Gastrocnemius medialis (tissue), 4 donors: ENCODE measurements at regions not wholly inside any gene's neighbourhood (a gene's known extent, or its start where the extent isn't known, plus 50 kb on each side); places are given as distances from the start of the nearest gene placed in this dataset.

Experiments used
- ATAC-seq, 2 donors: fragments of 150-250 bp; one replicate each; pipeline ENCODE4 v1.9.1; 2016
- DNase-seq, 2 donors: peaks; one replicate each; pipeline ENCODE4 v3.0.0-alpha.2; 2019
- H3K27ac ChIP-seq, 4 donors: fragments of 200-600 bp; sonication (generic); 1 replicate in 1 of 4; 2 replicates in 3 of 4; pipeline ENCODE4 v1.5.1; 2016 to 2018; ENCODE audit warnings: mild to moderate bottlenecking in 2 of 4, moderate library complexity in 1 of 4
- H3K27me3 ChIP-seq, 3 donors: fragments of 200-600 bp; sonication (generic) in 2 of 3; 1 replicate in 1 of 3; 2 replicates in 2 of 3; pipeline versions ENCODE4 v1.5.1 to v1.6.0; 2016 to 2019; ENCODE audit warnings: mild to moderate bottlenecking in 1 of 3, moderate library complexity in 1 of 3
- H3K36me3 ChIP-seq, 2 donors: fragments of 200-600 bp; sonication (generic) in 1 of 2; one replicate each; pipeline ENCODE4 v1.5.1; 2017 to 2018
- H3K4me1 ChIP-seq, 2 donors: fragments of 200-600 bp; sonication (generic) in 1 of 2; one replicate each; pipeline ENCODE4 v1.5.1; 2016 to 2017; ENCODE audit warnings: mild to moderate bottlenecking in 2 of 2
- H3K4me3 ChIP-seq, 4 donors: fragments of 200-600 bp; sonication (generic) in 3 of 4; 1 replicate in 1 of 4; 2 replicates in 3 of 4; pipeline ENCODE4 v1.5.1; 2016 to 2019; ENCODE audit warnings: mild to moderate bottlenecking in 2 of 4
- H3K9me3 ChIP-seq, 3 donors: fragments of 200-600 bp; sonication (generic) in 2 of 3; 1 replicate in 1 of 3; 2 replicates in 2 of 3; pipeline ENCODE4 v1.5.1; 2016 to 2019
- CTCF ChIP-seq, 5 experiments: fragments of 450-650 bp in 3 of 5; fragments of 200-600 bp in 2 of 5; sonication (generic) in 2 of 5; IDR thresholded peaks in 4 of 5; conservative IDR thresholded peaks in 1 of 5; 1 replicate in 4 of 5; 2 replicates in 1 of 5; pipeline ENCODE4 v1.5.1; 2016 to 2019; ENCODE audit warnings: antibody characterized with exemption in 5 of 5, mild to moderate bottlenecking in 3 of 5, moderate library complexity in 3 of 5
- POLR2A ChIP-seq, 2 donors: fragments of 450-650 bp; IDR thresholded peaks; one replicate each; pipeline ENCODE4 v1.6.1; 2017; ENCODE audit warnings: antibody characterized with exemption in 2 of 2, mild to moderate bottlenecking in 2 of 2, moderate library complexity in 2 of 2
- in situ Hi-C, 4 donors: fragments of 200-750 bp; cut with MboI; loops; one replicate each; pipeline versions ENCODE4 v1.15.0 to v1.8.0; 2017; ENCODE audit warnings: low sequenced_read_pairs in 4 of 4
- intact Hi-C: fragments of 100-400 bp; cut with DNase I; formaldehyde crosslinking; loops from one replicate; pipeline ENCODE4 v1.15.1; 2023; ENCODE audit warnings: low total_unique reads

- DNase-seq = no peak
- no peaks in the 10 kb centered on the region for H3K4me1 ChIP-seq
- no peaks in the 10 kb centered on the region for H3K36me3 ChIP-seq
- no peak for TF ChIP-seq CTCF (IDR thresholded peaks at IDR 0.05 in 4 of 5, conservative IDR thresholded peaks at IDR 0.05 in 1 of 5)
- TF ChIP-seq POLR2A (IDR thresholded peaks at IDR 0.05) = no peak
- no peak overlapping the region for H3K4me3 ChIP-seq
- no peak overlapping the region for H3K27ac ChIP-seq
- H3K27me3 ChIP-seq = no peaks in the 10 kb centered on the region
- intact Hi-C loops = no loop called here
- in situ Hi-C loops = no loop called here
- no peak for ATAC-seq
- no peaks in the 10 kb centered on the region for H3K9me3 ChIP-seq
These were observed 141.3 kb downstream of the EPC1 start for GRCh38 chr10:32205670-32206069.

- in situ Hi-C loops = no loop called here
- TF ChIP-seq CTCF (IDR thresholded peaks at IDR 0.05 in 4 of 5, conservative IDR thresholded peaks at IDR 0.05 in 1 of 5) = no peak
- no peak for TF ChIP-seq POLR2A (IDR thresholded peaks at IDR 0.05)
- intact Hi-C loops = no loop called here
These were observed 142.4 kb downstream of the EPC1 start for GRCh38 chr10:32204606-32205005.

GRCh38 chr10:32199714-32200394, 143.6 kb upstream of the KIF5B start:
- Histone ChIP-seq H3K9me3 (no peaks in the 10 kb centered on the region), H3K36me3 (no peaks in the 10 kb centered on the region), H3K27me3 (no peaks in the 10 kb centered on the region), H3K4me1 (no peaks in the 10 kb centered on the region), H3K4me3 (no peak overlapping the region), H3K27ac (no peak overlapping the region)
- DNase-seq = no peak
- ATAC-seq = no peak
- TF ChIP-seq CTCF (IDR thresholded peaks at IDR 0.05 in 4 of 5, conservative IDR thresholded peaks at IDR 0.05 in 1 of 5) = no peak
- TF ChIP-seq POLR2A (IDR thresholded peaks at IDR 0.05) = no peak
- in situ Hi-C loops = loop anchor here in 1 of 4 donors (10.0 kb wide), 1 partner anchor 165 kb away; no protein-coding TSS in a partner anchor
- intact Hi-C loops = no loop called here

More at GRCh38 chr10:32204606-32205005, 142.4 kb downstream of the EPC1 start:
- DNase-seq = no peak
- Histone ChIP-seq H3K27ac (no peak overlapping the region), H3K36me3 (no peaks in the 10 kb centered on the region), H3K4me1 (no peaks in the 10 kb centered on the region), H3K27me3 (no peaks in the 10 kb centered on the region), H3K9me3 (no peaks in the 10 kb centered on the region), H3K4me3 (no peak overlapping the region)
- ATAC-seq = no peak

GRCh38 chr10:32197423-32197822, 141.2 kb upstream of the KIF5B start:
- intact Hi-C loops (no loop called here), in situ Hi-C loops (loop anchor here in 1 of 4 donors (10.0 kb wide), 1 partner anchor 167 kb away; no protein-coding TSS in a partner anchor)
- Histone ChIP-seq H3K27ac (no peak overlapping the region), H3K27me3 (no peaks in the 10 kb centered on the region), H3K4me3 (no peak overlapping the region), H3K36me3 (no peaks in the 10 kb centered on the region), H3K9me3 (no peaks in the 10 kb centered on the region), H3K4me1 (no peaks in the 10 kb centered on the region)
- ATAC-seq (no peak), DNase-seq (no peak)
- TF ChIP-seq POLR2A (IDR thresholded peaks at IDR 0.05) (no peak), CTCF (IDR thresholded peaks at IDR 0.05 in 4 of 5, conservative IDR thresholded peaks at IDR 0.05 in 1 of 5) (no peak)
